Bronchial epithelial cell (primary cell): ENCODE measurements at regions not wholly inside any gene's neighbourhood (a gene's known extent, or its start where the extent isn't known, plus 50 kb on each side); places are given as distances from the start of the nearest gene placed in this dataset.

Experiments
- DNase-seq: peaks from one replicate; pipeline ENCODE4 v3.0.0-alpha.2; 2010; ENCODE audit warnings: low read depth
- FAIRE-seq: peaks from 2 replicates; lab custom pipeline; 2011; peaks lifted over from hg19 to GRCh38; lab: Jason Lieb, UNC
- H3K27me3 ChIP-seq: 2 replicates; pipeline ENCODE4 v1.5.1; 2011; ENCODE audit warnings: low read length; ENCODE audit not compliant: control insufficient read depth, insufficient read depth
- H3K36me3 ChIP-seq: 2 replicates; pipeline ENCODE4 v1.5.1; 2011; ENCODE audit warnings: low read length; ENCODE audit not compliant: control insufficient read depth, insufficient read depth
- H3K4me3 ChIP-seq: 2 replicates; pipeline ENCODE4 v1.5.1; 2011; ENCODE audit warnings: mild to moderate bottlenecking, low read depth, low read length, control low read depth
- TF ChIP-seq, protein P1 (sequence below): IDR thresholded peaks from 2 replicates; pipeline ENCODE4 v1.5.1; 2011; ENCODE audit warnings: mild to moderate bottlenecking, moderate library complexity, low read length, control low read depth, inconsistent platforms; ENCODE audit not compliant: insufficient read depth, severe bottlenecking

GRCh38 chr10:118867768-118868167 is 113.0 kb upstream of the CACUL1 start:
- Histone ChIP-seq H3K27me3 (no peaks in the 10 kb centered on the region), H3K4me3 (no peak overlapping the region), H3K36me3 (no peaks in the 10 kb centered on the region)
- TF ChIP-seq, protein P1, sequence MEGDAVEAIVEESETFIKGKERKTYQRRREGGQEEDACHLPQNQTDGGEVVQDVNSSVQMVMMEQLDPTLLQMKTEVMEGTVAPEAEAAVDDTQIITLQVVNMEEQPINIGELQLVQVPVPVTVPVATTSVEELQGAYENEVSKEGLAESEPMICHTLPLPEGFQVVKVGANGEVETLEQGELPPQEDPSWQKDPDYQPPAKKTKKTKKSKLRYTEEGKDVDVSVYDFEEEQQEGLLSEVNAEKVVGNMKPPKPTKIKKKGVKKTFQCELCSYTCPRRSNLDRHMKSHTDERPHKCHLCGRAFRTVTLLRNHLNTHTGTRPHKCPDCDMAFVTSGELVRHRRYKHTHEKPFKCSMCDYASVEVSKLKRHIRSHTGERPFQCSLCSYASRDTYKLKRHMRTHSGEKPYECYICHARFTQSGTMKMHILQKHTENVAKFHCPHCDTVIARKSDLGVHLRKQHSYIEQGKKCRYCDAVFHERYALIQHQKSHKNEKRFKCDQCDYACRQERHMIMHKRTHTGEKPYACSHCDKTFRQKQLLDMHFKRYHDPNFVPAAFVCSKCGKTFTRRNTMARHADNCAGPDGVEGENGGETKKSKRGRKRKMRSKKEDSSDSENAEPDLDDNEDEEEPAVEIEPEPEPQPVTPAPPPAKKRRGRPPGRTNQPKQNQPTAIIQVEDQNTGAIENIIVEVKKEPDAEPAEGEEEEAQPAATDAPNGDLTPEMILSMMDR = no peak
- DNase-seq (no peak), FAIRE-seq (no peak)

DNA sequence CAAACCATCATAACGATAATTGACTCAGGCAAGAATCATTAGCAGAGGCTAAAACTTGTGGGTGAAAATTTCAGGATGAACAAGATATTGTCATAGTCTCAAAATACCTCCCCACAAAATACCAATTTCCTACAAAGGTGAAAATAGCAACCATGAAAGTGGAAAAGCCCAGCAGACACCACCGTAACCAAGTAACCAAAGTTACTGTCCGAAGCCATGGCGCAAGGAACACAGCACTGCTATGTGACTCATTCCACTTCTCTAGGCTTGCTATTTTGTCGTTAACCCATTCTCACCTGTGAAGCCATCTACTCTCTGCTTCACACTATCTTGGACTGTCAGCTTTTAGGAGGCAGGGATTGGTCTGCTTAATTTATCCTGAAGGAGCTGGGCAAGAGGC is 113.8 kb upstream of the CACUL1 start:
- peak; percentile 56 for DNase-seq
- TF ChIP-seq, protein P1 = no peak
- peak; percentile 76 for FAIRE-seq
- Histone ChIP-seq H3K4me3 (no peak overlapping the region), H3K27me3 (no peaks in the 10 kb centered on the region), H3K36me3 (no peaks in the 10 kb centered on the region)

GRCh38 chr10:118870467-118871243 is 115.9 kb upstream of the CACUL1 start:
- no peaks in the 10 kb centered on the region for H3K27me3 ChIP-seq
- peak; percentile 96 for DNase-seq
- TF ChIP-seq, protein P1 = no peak
- H3K4me3 ChIP-seq = no peak overlapping the region
- peak; percentile 68 for FAIRE-seq
- no peaks in the 10 kb centered on the region for H3K36me3 ChIP-seq

DNA sequence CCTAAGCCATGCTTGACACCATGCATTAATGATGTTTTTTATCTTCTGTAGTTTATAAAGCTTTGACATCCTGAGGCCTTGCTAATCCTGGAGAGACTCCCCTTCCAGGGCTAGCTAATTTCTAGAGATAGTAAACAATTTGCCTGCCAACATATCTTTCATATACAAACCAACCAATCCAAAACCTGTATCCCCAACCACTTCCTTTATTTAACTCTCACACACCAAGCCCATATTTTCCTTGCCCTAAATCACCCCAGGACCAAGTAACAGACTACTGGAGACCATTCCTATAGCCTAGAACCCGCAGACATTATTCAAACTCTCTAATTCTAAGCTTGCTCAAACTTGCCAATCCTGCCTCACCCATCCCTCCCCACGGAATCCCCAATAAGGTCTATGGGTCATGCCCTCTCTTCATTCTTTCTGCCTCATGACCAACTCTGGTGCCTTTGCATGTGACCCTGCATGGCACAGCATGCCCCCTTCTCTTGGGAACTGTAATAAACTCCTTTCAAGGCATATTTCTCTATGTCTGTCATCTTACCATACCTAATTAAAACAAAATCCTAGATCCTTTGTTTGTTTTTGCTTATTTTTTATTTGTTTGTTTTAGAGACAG is 116.6 kb upstream of the CACUL1 start:
- TF ChIP-seq, protein P1 = no peak
- FAIRE-seq = no peak
- Histone ChIP-seq H3K27me3 (no peaks in the 10 kb centered on the region), H3K4me3 (no peak overlapping the region), H3K36me3 (no peaks in the 10 kb centered on the region)
- DNase-seq = peak; percentile 72

DNA sequence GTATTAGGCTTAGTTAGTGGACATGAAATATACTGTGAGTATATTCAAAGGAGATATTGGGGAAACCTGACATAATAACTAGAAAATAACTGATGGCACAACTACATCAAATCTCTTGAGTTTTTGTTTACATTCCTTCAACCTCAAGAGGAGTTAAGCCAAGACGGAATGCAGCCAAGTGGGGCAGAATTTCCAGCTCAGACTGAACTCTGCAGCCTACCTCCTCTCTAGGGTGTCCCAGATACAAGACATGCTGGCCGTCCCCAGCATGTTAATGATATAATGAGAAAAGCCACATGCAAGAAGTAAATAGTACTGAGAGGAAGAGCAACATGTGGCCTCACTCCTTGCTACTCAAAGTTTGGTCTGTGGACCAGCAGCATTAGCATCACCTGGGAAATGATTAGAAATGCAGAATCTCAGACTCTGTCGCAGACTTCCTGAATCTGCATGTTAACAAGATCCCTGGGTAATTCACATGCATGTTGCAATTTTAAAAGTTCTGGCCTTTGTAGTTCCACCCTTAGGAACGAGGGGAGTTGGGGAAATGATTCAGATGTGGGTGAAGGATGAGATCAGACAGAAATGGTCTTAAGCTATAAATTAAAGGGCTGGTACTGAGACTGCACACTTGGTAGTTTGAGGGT is 118.4 kb upstream of the CACUL1 start:
- no peak overlapping the region for H3K4me3 ChIP-seq
- peak; percentile 72 for DNase-seq
- H3K27me3 ChIP-seq = no peaks in the 10 kb centered on the region
- no peaks in the 10 kb centered on the region for H3K36me3 ChIP-seq
- TF ChIP-seq, protein P1 = no peak
- no peak for FAIRE-seq
